B cell (primary cell): ENCODE measurements at regions not wholly inside any gene's neighbourhood (a gene's known extent, or its start where the extent isn't known, plus 50 kb on each side); places are given as distances from the start of the nearest gene placed in this dataset.

ENCODE experiments used
- ATAC-seq: fragments of 200-7000 bp; cut with Tn5 transposase; one replicate; pipeline ENCODE4 v1.10.0; 2021; ENCODE audit warnings: low read depth, mild to moderate bottlenecking, moderate number of reproducible peaks, moderate library complexity
- CTCF ChIA-PET: fragments of 350-600 bp; sonication (Branson Sonifier 250); formaldehyde crosslinking; loops from one replicate; lab custom pipeline; 2021; ENCODE audit warnings: antibody characterized with exemption, inconsistent platforms; lab: Charles Lee
- POLR2A ChIA-PET: fragments of 350-600 bp; sonication (Branson Sonifier 250); formaldehyde crosslinking; loops from one replicate; lab custom pipeline; 2021; ENCODE audit warnings: antibody characterized with exemption; lab: Charles Lee
- DNase-seq: peaks from one replicate; pipeline ENCODE4 v3.0.0; 2013
- H2AFZ ChIP-seq: 2 replicates; pipeline ENCODE4 v1.6.1; 2012; ENCODE audit warnings: mild to moderate bottlenecking, low read depth, low read length; ENCODE audit not compliant: insufficient read depth, poor library complexity, severe bottlenecking
- H3K27ac ChIP-seq, 2 donors: 1 replicate in 1 of 2; 2 replicates in 1 of 2; pipeline ENCODE4 v1.5.1; 2012 to 2013; ENCODE audit warnings: low read length in 2 of 2, mild to moderate bottlenecking in 2 of 2, moderate library complexity in 1 of 2
- H3K27me3 ChIP-seq, 4 experiments: fragments of 200-600 bp in 1 of 4; sonication (generic) in 1 of 4; replicated peaks in 1 of 4; 1 replicate in 2 of 4; 2 replicates in 2 of 4; pipeline versions ENCODE4 v1.6.1 to v1.7.0; 2013 to 2016; ENCODE audit warnings: low read length in 3 of 4, mild to moderate bottlenecking in 2 of 4, mixed read lengths in 1 of 4, moderate library complexity in 1 of 4; ENCODE audit not compliant: insufficient read depth in 4 of 4, control insufficient read depth in 3 of 4; ENCODE audit errors: control extremely low read depth in 1 of 4
- H3K36me3 ChIP-seq, 2 experiments: replicated peaks in 1 of 2; 1 replicate in 1 of 2; 2 replicates in 1 of 2; pipeline versions ENCODE4 v1.6.1 to v1.7.1; 2013; ENCODE audit warnings: low read length in 1 of 2; ENCODE audit not compliant: insufficient read depth in 2 of 2, control insufficient read depth in 1 of 2; ENCODE audit errors: control extremely low read depth in 1 of 2, extremely low read depth in 1 of 2
- H3K4me1 ChIP-seq, 2 donors: fragments of 200-600 bp in 1 of 2; sonication (generic) in 1 of 2; 1 replicate in 1 of 2; 2 replicates in 1 of 2; pipeline versions ENCODE4 v1.5.1 to v1.6.1; 2013 to 2017; ENCODE audit warnings: low read length in 2 of 2; ENCODE audit not compliant: control insufficient read depth in 2 of 2, insufficient read depth in 2 of 2
- H3K4me2 ChIP-seq: replicated peaks from 2 replicates; pipeline ENCODE3; 2012; ENCODE audit warnings: mild to moderate bottlenecking, low read depth, low read length; ENCODE audit not compliant: poor library complexity, severe bottlenecking
- H3K4me3 ChIP-seq, 5 experiments: fragments of 200-600 bp in 1 of 5; sonication (generic) in 1 of 5; 1 replicate in 3 of 5; 2 replicates in 2 of 5; pipeline versions ENCODE4 v1.5.1 to v1.7.0; 2011 to 2016; ENCODE audit warnings: low read length in 4 of 5, mild to moderate bottlenecking in 4 of 5, low read depth in 2 of 5, control low read depth in 1 of 5, moderate library complexity in 1 of 5; ENCODE audit not compliant: insufficient read depth in 1 of 5; ENCODE audit errors: control extremely low read depth in 1 of 5, extremely low read depth in 1 of 5
- H3K79me2 ChIP-seq: fragments of 200-600 bp; sonication (generic); one replicate; pipeline ENCODE4 v1.6.0; 2016; ENCODE audit warnings: low read length; ENCODE audit not compliant: control insufficient read depth, insufficient read depth
- H3K9ac ChIP-seq: fragments of 200-600 bp; sonication (generic); 2 replicates; pipeline ENCODE4 v1.6.1; 2017; ENCODE audit warnings: mild to moderate bottlenecking, low read length, moderate library complexity
- H3K9me3 ChIP-seq, 3 donors: one replicate each; pipeline versions ENCODE4 v1.6.1 to v1.7.1; 2013; ENCODE audit warnings: low read length in 2 of 3; ENCODE audit not compliant: control insufficient read depth in 2 of 3, insufficient read depth in 1 of 3; ENCODE audit errors: control extremely low read depth in 1 of 3
- H4K20me1 ChIP-seq: 2 replicates; pipeline ENCODE4 v1.6.0; 2012; ENCODE audit warnings: mild to moderate bottlenecking, low read length; ENCODE audit not compliant: insufficient read depth, control insufficient read depth, poor library complexity, severe bottlenecking
- H3K27ac Mint-ChIP-seq: one replicate; pipeline ENCODE4 v1.8.0; 2021; ENCODE audit warnings: mixed read lengths
- H3K27me3 Mint-ChIP-seq: one replicate; pipeline ENCODE4 v1.8.0; 2021; ENCODE audit warnings: mixed read lengths
- H3K4me1 Mint-ChIP-seq: one replicate; pipeline ENCODE4 v1.8.0; 2021; ENCODE audit warnings: mixed read lengths
- H3K4me3 Mint-ChIP-seq: one replicate; pipeline ENCODE4 v1.8.0; 2021; ENCODE audit warnings: mixed read lengths
- H3K9me3 Mint-ChIP-seq: one replicate; pipeline ENCODE4 v1.8.0; 2022; ENCODE audit warnings: mixed read lengths; ENCODE audit not compliant: insufficient read depth
- CTCF ChIP-seq: fragments of 200-600 bp; IDR thresholded peaks from one replicate; pipeline ENCODE4 v1.8.0; 2022; ENCODE audit warnings: antibody characterized with exemption, mild to moderate bottlenecking
- EZH2 ChIP-seq: IDR thresholded peaks from 2 replicates; pipeline ENCODE4 v1.6.1; 2012; ENCODE audit warnings: borderline replicate concordance, low read depth, mild to moderate bottlenecking, moderate library complexity, low read length; ENCODE audit not compliant: insufficient read depth, poor library complexity, severe bottlenecking
- WGBS: methylation state at CpG from one replicate; pipeline ENCODE4 v1.1.5; 2013; ENCODE audit warnings: missing lambda C conversion rate; ENCODE audit not compliant: insufficient coverage; 5-methylcytosine and 5-hydroxymethylcytosine counted together
- intact Hi-C: fragments of 100-400 bp; cut with micrococcal nuclease; formaldehyde crosslinking; loops from one replicate; pipeline ENCODE4 v1.10.0; 2022

- Histone ChIP-seq H3K79me2 (no peaks in the 10 kb centered on the region), H3K4me2 (no peak overlapping the region), H3K27ac (no peak overlapping the region), H3K9me3 (no peaks in the 10 kb centered on the region), H3K36me3 (no peaks in the 10 kb centered on the region), H3K4me3 (no peak overlapping the region), H3K27me3 (no peaks in the 10 kb centered on the region), H2AFZ (no peak overlapping the region), H3K4me1 (no peaks in the 10 kb centered on the region), H4K20me1 (no peaks in the 10 kb centered on the region), H3K9ac (no peak overlapping the region)
- POLR2A ChIA-PET: no interaction called here
- Mint-ChIP-seq H3K9me3 (no peaks in the 10 kb centered on the region), H3K4me1 (no peaks in the 10 kb centered on the region), H3K27ac (no peak overlapping the region), H3K27me3 (peaks cover 4% of the 10 kb centered on the region), H3K4me3 (no peak overlapping the region)
- intact Hi-C loops: no loop called here
- no peak for DNase-seq
- no CpG with 5 or more reads among the region's 1 CpG for WGBS
- ATAC-seq: no peak
- CTCF ChIA-PET: interaction anchor here (0.8 kb wide), 1 partner anchor 13 kb away, joined by 4 read pairs; no protein-coding TSS in a partner anchor
- TF ChIP-seq EZH2 (no peak), CTCF (no peak)
Measured at GRCh38 chr3:8403996-8404395, 97.6 kb upstream of the LMCD1 start.

GRCh38 chr3:8405144-8405543 is 96.5 kb upstream of the LMCD1 start:
- Histone ChIP-seq H3K9me3 (no peaks in the 10 kb centered on the region), H3K4me3 (no peak overlapping the region), H2AFZ (no peak overlapping the region), H3K27ac (no peak overlapping the region), H3K27me3 (no peaks in the 10 kb centered on the region), H3K36me3 (no peaks in the 10 kb centered on the region), H3K4me2 (no peak overlapping the region), H3K9ac (no peak overlapping the region), H4K20me1 (no peaks in the 10 kb centered on the region), H3K4me1 (no peaks in the 10 kb centered on the region), H3K79me2 (no peaks in the 10 kb centered on the region)
- TF ChIP-seq CTCF: no peak
- no peak for TF ChIP-seq EZH2
- Mint-ChIP-seq H3K27ac (no peak overlapping the region), H3K9me3 (no peaks in the 10 kb centered on the region), H3K4me1 (no peaks in the 10 kb centered on the region), H3K27me3 (peaks cover 4% of the 10 kb centered on the region), H3K4me3 (no peak overlapping the region)
- intact Hi-C loops: no loop called here
- ChIA-PET POLR2A (no interaction called here), CTCF (interaction anchor here (0.6 to 1.6 kb wide), 2 partner anchors 10 to 12 kb away, joined by 3 to 4 read pairs; no protein-coding TSS in a partner anchor)
- 88% methylated on average over 2 of the region's 2 CpGs for WGBS
- DNase-seq: no peak
- no peak for ATAC-seq
